AG09319 (cell line): ENCODE measurements at regions not wholly inside any gene's neighbourhood (a gene's known extent, or its start where the extent isn't known, plus 50 kb on each side); places are given as distances from the start of the nearest gene placed in this dataset.

Experiments
- DNase-seq: peaks from one replicate; pipeline ENCODE4 v3.0.0-alpha.2; 2010; ENCODE audit warnings: low read depth; ENCODE audit errors: extremely low read depth
- CTCF ChIP-seq: IDR thresholded peaks from 2 replicates; pipeline ENCODE4 v1.5.1; 2011; ENCODE audit warnings: low read depth, mild to moderate bottlenecking, inconsistent platforms, low read length, moderate library complexity

GRCh38 chr20:6906871-6907270 lies 139.4 kb downstream of the BMP2 start:
- TF ChIP-seq CTCF: no peak
- DNase-seq: no peak

DNA sequence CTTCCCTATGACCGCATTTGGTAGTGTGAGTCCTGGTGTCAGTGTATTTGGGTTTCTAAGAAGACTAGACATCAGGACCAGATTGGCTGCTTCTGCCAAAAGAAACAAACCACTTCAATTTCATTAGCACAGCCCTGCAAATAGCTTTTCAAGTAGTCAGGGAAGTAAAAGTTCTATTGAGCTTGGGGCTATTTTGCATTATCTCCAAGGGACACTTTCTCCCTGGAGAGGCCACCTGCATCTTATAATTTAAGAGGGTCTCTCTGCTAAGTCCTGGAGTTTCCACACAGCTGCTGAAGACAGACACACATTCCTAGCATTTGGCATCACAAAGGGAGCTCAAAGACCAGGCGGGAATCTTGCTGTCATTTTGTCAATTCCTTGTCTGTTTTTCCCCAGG lies 141.2 kb downstream of the BMP2 start:
- DNase-seq: no peak
- TF ChIP-seq CTCF: no peak

GRCh38 chr20:6909608-6910007 lies 142.1 kb downstream of the BMP2 start:
- DNase-seq: no peak
- TF ChIP-seq CTCF: no peak

DNA sequence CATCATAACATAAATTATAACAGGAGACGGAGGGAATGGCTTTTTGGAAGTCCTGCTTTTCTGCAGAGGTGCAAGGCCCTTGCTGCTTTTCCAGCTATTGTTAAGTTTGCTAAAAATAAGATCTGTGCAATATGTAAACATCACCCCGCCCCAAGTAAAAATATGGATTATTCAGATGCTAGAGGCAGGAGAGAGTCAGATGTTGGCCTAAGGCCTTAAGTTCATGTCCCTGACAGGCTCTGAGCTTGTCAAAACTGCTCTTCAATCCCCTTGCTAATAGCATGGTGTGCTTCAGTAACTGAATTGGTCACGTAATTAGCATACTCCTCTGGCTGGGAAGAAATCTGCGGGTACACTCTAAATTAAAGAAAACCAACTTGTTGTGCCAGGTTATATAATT lies 147.5 kb downstream of the BMP2 start:
- no peak for TF ChIP-seq CTCF
- DNase-seq: no peak

GRCh38 chr20:6916938-6917337 lies 149.5 kb downstream of the BMP2 start:
- no peak for TF ChIP-seq CTCF
- no peak for DNase-seq

DNA sequence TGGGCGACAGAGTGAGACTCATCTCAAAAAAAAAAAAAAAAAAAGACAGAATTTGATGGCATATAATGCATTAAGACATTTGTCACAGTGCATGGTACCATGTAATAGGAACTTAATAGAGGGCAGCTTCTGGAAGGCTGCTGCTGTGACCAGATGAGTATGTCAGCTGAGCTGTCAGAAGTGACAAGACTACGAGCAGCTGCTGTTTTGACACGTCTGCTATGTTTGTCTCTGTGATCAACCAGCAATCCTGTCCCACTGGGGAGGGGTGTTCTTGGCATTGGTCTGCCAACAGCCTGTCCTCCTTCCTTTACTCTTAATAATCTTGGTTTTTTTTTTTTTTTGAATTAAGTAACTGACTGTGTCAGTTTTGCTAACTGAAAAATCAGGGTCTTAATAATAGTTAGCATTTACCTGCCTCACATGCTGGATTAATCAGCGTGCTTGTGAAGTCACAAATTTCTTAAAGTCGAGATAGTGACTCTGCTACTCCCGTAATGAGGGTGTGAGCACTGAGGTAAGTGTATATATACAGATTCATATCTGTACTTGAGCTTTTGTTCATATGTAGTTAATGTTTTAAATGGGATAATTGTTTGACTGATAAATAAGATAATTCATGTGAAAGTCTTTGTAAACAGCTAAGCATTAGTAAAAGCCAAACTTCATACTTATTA lies 152.4 kb downstream of the BMP2 start:
- no peak for DNase-seq
- no peak for TF ChIP-seq CTCF

GRCh38 chr20:6920991-6921613 lies 153.6 kb downstream of the BMP2 start:
- no peak for DNase-seq
- TF ChIP-seq CTCF: no peak
